Non-pigmented ciliary epithelial cell (primary cell): ENCODE measurements at regions not wholly inside any gene's neighbourhood (a gene's known extent, or its start where the extent isn't known, plus 50 kb on each side); places are given as distances from the start of the nearest gene placed in this dataset.
"Not testable (repeated sequence)": the region's sequence is repeated elsewhere in the genome, so short reads cannot be mapped to it uniquely, and the experiment has no call there.

ENCODE experiments used
- DNase-seq: peaks from one replicate; pipeline ENCODE4 v3.0.0-alpha.2; 2010; ENCODE audit warnings: low read depth

DNA sequence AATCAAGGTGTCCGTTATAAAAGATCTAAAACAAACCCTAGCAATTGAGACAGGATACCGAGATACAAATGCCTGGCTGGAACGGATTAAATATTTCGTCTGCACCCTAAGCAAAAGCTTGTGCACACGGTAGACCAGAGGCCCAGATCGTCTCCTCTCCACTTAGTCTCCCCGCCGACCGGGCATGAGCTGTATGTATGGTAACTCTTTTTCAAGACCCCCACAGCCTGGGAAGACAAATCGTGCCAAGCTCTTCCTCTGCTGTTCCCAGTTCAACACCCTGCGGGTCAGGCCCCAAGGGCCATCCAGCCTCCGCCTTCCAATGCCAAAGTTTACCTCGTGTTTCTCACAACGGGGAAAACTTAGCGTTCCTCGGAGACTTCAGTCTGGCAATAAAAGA lies 285.7 kb upstream of the GALNT17 start:
- no peak for DNase-seq

DNA sequence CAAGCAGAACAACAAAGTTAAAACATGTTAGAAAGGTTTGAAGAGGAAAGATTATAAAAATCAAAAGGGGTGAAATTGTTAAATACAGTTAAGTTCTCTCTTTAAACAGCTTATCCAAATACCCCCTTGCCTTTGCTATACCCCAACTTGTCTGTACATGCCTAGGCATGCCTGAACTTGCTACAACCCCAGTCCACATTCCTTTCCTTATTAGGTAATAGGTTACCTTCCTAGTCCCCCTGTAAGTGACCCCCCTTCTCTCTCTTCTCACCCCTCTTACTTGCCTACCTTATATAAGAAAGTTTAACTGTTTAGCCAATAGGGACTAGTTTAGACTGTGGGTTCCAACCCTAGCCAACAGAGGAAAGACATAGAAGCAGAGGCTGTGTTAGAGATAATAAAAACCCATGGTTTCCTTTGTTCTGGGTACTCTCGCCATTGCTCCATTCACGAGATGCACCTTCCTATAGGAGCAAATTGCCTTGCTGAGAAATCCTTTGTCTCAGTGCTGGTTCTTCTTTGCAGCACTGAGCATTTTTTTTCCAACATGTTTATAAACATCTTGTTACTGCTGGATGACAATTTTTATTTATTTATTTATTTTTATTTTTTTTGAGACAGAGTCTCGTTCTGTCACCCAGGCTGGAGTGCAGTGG lies 282.2 kb upstream of the GALNT17 start:
- no peak for DNase-seq

DNA sequence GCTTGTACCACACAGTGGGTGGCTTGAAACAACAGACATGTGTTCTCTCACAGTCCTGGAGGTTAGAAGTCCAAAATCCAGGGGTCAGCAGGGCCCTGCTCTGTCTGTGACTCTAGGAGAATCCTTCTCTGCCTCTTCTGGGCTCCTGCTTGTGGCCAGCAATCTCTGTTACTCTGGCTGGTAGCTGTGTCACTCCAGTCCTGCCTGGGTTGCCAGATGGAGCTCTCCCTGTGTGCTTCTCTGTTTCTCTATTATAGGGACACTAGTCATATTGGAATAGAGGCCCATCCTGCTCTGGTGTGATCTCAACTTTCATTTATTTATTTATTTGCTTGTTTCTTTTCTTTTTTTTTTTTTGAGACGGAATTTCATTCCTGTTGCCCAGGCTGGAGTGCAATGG lies 276.6 kb upstream of the GALNT17 start:
- DNase-seq, result no peak

DNA sequence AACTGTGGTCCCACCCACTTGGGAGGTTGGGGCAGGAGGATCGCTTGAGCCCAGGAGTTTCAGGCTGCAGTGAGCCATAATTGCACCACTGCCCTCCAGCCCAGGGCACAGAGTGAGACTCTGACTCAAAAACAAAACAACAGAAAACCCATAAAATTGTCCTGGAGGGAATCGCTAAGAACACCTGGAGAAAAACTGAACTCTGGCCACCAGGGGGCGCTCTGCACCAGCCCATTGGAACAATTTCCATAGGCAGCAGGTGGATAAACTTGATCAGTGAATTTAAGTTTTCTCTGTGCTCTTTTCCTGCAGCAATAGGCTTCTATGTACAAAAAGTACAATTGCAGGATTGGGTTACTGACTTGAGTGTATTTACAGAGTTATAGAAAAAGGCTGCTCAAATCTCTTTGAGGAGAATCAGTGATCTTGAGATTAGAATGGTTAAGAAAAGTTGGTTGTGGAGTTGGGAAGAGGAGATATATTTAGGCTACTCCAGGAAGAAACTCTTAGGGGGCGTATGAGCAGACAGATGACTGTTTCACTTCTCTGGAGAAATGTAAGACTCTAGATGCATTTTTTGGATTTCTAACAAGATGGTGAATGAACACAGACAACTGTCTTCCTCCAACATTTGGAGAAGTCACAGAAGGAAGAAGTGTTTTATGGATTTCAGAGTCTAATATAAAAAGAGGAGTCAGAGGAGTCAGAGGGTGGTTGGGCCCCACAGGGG lies 274.9 kb upstream of the GALNT17 start:
- peak; percentile 13 for DNase-seq

DNA sequence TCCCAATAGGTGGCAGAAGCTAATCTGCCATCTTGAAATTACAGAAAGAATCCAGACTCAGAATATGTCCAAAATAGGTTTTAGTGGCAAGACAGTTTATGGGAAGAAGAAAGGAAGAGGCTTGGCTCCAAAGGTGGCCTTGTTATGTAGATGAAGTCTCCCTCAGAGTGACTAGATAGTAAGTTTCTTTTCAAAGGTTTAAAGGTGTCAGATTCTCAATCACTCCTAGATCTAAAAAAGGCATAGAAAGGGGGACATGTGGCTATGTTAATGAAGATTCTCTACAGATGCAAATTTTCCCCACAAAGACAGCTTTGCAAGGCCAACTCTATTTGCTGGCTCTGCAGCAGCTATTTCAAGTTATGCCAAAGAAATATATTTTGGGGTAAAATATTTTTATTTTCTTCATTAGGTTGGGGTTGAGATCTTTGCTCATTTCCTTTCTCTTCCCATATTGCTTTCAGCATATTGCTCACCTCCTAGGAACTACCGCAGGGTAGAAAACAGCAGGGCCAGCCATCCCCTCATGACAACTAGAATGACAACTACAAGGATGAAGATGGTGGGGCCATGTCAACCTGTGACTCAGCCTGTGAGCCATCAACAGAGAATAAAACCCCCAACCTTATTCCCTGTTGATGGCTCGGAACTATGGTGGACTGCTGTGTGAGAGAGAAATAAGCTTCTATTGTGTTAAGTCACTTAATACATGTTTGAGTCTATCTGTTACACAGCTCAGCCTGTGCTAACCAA lies 274.0 kb upstream of the GALNT17 start:
- no peak for DNase-seq

DNA sequence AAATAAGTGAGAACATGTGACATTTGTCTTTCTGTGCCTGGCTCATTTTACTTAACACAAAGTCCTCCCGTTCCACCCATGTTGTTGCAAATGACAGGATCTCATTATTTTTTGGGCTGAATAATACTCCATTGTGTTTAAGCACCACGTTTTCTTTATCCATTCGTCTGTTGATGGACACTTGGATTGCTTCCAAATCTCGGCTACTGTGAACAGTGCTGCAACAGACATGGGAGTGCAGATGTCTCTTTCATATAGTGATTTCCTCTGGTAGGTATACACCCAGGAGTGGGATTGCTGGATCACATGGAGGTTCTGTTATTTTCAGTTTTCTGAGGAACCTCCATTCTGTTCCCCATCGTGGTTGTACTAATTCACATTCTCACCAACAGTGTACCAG lies 264.4 kb upstream of the GALNT17 start:
- DNase-seq, result no peak

DNA sequence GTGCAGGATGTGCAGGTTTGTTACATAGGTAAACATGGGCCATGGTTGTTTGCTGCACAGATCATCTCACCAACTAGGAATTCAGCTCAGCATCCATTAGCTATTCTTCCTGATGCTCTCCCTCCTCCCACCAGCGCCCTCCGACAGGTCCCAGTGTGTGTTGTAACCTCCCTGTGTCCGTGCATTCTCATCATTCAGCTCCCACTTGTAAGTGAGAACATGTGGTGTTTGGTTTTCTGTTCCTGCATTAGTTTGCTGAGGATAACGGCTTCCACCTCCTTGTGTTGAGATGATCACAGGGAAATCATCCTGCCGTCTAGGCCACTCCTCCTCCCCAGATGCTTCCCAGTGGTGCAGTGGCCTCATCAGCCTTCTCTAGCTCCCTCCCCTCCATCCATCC lies 261.6 kb upstream of the GALNT17 start:
- no peak for DNase-seq

DNA sequence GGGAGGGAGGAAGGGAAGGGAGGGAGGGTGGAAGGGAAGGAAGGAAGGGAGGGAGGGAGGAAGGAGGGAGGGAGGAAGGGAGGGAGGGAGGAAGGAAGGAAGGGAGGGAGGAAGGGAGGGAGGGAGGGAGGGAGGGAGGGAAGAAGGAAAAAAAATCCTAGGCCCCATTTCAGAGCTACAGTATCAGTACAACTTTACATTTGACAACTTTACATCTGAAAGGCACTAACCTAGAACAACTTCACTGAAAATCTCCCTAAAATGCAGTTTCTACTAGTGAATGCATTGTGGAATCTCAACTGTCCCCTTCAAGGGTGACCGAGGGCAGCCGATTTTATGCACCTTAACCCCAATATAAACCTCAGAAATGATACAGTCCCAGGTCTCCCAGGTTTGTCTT lies 259.8 kb upstream of the GALNT17 start:
- DNase-seq, result no peak

DNA sequence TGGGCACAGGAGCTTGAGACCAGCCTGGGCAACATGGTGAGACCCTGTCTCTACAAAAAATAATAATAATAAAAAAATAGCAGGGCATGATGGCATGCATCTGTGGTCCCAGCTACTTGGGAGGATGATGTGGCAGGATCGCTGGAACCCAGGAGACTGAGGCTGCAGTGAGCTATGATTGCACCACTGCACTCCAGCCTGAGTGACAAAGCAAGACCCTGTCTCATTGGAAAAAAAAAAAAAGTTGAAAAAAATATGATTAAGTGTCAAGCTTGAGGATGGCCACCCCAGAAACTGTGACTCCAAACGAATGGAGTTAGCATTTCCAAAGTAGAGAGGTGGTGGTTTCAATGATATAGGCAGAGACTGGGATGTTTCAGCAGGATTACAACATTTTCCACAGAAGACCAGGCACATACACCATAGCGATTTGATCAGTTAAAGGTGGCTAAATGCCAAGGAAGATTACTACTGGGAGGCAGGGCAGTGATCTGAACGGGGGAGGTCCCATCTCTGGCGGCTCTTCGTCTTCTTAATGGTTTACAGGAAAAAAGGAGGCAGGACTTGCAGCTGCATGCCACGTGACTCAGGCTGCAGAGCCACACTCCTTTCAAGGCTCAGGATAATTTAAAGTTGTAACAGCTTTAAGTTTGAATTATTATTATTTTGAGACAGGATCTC lies 250.6 kb upstream of the GALNT17 start:
- no peak for DNase-seq

DNA sequence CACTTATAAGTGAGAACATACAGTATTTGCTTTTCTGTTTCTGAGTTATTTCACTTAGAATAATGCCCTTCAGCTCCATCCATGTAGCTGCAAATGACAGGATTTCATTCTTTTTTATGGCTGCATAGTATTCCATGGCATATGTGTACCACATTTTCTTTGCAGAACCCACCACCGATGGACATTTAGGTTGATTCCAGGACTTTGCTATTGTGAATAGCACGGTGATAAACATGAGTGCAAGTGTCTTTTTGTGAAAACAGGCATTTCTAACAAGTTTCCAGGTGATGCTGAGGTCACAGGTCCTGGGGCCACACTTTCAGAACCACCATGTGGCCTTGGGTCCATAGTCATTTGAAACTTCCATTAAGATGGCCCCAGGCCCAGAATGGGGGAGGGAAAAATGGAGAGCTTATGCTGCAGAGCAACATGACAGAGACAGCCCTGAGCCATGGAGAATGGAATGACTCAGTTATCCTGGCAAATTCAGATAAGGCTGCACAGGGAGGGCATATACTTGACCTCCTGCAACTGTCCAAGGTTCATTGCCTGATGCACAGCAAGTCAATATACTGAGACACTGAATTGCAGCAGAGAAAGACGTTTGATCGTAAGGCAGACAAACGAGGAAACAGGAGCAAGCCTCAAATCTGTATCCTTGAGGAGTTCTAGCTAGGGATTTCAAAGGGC lies 248.0 kb upstream of the GALNT17 start:
- DNase-seq, result no peak

DNA sequence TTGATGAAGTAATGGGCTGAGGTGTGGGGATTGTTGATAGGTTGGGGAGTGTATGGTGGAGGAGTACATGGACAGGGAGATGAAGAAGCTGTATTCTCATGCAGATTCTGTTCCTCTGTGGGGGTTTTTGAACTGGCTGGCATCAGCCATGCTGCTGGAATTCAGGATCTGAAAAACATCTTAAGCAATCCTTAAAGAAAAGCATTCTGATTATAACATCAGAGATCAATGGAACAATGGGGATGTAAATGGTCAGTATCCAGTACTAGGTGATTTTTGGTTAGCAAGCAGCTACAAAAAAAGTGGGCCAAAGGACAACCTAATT lies 247.5 kb upstream of the GALNT17 start:
- DNase-seq, result no peak

DNA sequence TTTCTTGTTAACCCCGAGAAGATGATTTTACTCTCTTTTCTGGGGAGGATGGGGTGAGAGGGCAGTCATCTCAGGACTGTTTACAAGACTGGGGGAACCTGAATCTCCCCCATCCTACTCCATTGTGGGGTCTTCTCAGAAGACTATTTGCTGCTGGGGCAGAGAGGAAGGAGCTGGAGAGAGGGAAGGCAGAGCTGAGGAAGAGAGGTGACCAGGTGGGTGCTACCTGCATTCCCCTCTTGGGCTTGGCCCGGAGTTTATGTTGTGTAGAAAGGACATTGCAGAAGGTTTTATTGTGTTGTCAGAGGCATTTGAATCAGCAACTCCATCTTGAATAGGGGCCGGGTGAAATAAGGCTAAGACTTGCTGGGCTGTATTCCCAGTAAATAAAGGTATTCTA lies 247.1 kb upstream of the GALNT17 start:
- DNase-seq, result no peak

DNA sequence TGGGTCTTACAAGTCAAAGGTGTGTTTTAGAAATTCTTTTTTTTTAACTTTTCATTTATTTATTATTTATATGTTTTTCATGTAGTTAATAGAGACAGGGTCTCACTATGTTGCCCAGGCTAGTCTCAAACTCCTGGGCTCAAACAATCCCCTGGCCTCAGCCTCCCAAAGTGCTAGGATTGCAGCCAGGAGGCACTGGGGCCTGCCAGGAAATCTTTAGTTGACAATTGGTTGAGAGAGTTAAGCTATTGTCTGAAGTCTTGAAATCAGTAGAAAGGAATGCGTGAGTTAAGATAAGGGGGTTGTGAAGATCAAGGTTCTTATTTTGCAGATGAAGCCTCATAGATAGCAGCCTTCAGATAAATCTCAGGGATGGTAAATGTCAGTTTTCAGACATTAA lies 245.4 kb upstream of the GALNT17 start:
- no peak for DNase-seq

DNA sequence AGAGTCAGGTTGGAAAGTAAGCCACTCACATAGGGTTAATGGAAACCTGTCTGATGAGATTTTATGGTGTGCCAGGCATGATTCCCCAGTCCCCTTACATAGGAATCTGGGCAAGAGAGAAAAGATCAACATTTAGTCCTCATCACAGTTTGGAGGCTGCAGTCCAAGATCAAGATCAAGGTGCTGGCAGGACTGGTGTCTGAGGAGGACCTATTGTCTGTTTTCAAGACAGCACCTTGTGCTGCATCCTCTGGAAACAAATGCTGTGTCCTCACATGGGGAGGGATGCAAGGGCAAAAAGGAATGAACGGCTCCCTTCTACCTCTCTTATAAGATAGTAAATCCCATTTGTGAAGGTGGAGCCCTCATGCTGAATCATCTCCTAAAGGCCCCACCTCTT lies 244.8 kb upstream of the GALNT17 start:
- no peak for DNase-seq

DNA sequence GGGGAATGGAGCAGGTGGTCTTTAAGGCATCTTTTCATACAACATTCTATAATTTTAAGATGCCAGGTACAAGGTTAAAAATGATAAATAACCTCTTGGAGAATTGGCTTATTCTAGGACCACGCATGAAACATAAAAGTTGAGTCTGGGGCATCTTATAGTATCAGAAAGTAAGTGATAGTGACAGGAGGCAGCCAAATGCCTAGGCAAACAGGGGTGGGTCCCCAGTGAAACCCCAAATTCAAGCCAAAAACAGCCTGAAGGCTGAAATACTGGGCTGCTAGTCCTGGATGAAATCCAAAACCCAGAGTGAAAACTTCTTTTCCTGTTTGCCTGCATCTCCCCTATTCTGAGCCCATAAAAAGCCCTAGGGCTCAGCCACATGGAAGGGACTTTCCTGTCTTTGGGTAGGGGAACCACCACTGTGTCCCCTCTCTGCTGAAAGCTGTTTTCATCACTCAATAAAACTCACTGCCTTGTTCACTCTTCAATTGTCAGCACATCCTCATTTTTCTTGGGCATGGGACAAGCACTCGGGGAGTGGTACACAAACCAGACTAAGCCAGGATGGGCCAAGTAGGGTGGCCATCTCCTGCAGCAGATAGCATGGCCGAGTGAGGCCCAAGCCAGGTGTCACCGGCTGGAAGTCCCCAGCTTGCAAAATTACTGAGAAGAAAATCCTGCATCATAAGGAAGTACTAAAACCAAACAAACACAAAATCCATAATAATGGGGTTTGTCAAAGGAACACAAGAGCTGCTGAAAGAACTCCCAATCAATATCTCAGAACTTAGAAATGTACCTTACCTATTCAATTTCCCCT lies 241.6 kb upstream of the GALNT17 start:
- no peak for DNase-seq

DNA sequence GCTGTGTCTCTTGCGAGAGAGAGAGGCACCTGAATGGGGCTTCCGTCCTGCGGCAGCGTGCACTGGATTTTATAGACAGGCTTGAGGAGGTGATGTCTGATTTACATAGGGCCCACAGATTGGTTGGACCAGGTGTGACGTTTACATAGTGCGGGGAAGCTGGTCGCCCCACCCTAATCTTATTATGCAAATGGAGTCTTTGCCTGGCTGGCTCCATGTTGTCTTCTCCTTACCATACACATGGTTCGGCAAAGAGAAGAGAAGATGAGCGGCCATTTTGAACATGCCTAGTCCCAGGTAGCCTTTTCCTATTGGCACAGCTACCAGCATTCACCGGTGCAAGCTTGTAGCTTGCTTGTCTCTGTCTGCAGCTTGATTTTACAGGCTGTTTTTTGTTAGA lies 238.5 kb upstream of the GALNT17 start:
- DNase-seq, result no peak

DNA sequence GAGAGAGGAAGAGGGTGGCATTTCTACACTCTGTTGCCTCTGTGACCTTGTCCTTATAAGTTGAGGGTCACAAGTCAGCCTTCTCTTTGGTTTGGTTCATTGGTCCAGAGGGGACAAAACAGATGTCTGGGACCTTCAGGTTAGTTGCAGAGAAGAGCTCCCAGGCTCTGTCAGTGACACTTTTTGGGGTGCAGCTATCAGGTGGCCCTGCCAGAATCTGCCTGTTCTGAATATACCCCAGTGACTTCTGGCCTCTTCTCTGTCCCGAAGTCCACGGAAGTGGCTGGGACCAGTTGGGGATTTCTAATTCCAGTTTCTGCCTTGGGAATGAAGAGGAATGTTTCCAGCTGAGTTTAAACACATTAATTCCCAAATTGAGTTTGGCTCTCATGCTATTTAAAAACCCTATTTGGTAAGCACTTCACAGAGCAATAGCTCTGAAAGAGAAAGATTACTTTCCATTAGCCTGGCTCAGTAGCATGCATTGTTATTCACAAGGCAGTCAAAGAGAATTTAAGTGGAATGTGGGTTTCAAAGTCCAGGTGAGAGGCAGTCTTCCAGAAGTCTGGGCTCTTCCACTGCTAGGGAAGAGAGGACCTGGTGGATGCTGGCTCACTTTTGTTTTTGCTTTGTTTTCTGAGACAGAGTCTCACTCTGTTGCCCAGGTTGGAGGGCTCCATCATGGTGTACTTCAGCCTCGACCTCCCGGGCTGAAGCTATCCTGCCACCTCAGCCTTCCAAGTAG lies 237.8 kb upstream of the GALNT17 start:
- no peak for DNase-seq

DNA sequence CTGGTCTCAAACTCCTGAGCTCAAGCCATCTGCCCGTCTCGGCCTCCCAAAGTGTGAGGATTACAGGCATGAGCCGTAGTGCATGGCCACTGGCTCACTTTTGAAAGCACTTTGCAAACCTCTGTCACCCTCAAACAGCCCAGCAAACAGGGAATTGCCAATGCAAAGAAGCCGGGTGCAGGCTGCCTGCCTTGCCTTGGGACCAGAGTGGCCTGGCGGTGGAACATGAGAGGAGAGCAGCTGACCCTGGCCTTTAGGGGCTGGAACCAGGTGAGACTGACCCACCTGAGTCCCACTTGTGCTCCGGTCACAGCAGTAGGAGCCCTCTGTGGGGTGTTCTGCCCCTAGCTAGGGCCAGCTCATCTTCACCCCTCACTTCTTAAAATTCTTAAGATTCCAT lies 237.1 kb upstream of the GALNT17 start:
- DNase-seq, result no peak

DNA sequence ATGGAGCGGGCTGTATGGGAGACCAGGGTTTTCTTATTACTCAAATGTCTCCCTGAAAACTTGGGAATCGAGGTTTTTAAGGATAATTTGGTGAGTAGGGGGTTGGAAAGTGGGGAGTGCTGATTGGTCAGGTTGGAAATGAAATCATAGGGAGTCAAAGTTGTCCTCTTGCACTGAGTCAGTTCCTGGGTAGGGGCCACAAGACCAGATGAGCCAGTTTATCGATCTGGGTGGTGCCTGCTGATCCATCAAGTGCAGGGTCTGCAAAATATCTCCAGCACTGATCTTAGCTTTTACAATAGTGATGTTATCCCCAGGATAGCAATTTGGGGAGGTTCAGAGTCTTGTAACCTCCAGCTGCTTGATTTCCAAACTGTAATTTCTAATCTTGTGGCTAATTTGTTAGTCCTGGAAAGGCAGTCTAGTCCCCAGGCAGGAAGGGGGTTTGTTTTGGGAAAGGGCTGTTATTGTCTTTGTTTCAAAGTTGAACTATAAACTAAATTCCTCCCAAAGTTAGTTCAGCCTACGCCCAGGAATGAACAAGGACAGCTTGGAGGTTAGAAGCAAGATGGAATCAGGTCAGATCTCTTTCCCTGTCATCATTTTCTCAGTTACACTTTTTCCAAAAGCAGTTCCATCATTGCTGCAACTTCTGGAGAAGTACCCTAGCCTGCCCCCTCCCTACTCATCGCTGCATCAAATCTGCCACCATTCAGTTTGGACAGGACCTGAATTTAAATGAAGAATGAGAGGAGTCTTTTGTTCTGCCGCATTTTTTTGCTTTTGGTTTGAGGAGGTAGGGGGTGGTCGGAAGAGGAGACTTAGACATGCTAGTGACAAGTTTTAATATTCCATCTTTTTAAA lies 236.4 kb upstream of the GALNT17 start:
- DNase-seq, result not testable (repeated sequence)
